A549 (cell line): ENCODE measurements at regions not wholly inside any gene's neighbourhood (a gene's known extent, or its start where the extent isn't known, plus 50 kb on each side); places are given as distances from the start of the nearest gene placed in this dataset.
"Not testable (repeated sequence)": the region's sequence is repeated elsewhere in the genome, so short reads cannot be mapped to it uniquely, and the experiment has no call there.

Experiments used
- CEBPB ChIP-seq, 2 experiments: fragments of >200 bp in 1 of 2; sonication (Bioruptor Twin) in 1 of 2; formaldehyde crosslinking in 1 of 2; IDR thresholded peaks; 2 replicates each; pipeline ENCODE4 v1.6.1; 2012 to 2016
- CTCF ChIP-seq: fragments of >200 bp; sonication (Bioruptor Twin); formaldehyde crosslinking; IDR thresholded peaks from 3 replicates; pipeline ENCODE4 v1.5.1; 2016
- PHF8 ChIP-seq: fragments of 200-600 bp; sonication (generic); IDR thresholded peaks from 2 replicates; pipeline ENCODE4 v1.6.1; 2016; ENCODE audit warnings: low read depth, mild to moderate bottlenecking, antibody characterized with exemption, moderate library complexity, borderline replicate concordance
- RAD21 ChIP-seq, 2 experiments: fragments of >200 bp in 1 of 2; sonication (Bioruptor Twin) in 1 of 2; formaldehyde crosslinking in 1 of 2; IDR thresholded peaks in 1 of 2; conservative IDR thresholded peaks in 1 of 2; 2 replicates in 1 of 2; 3 replicates in 1 of 2; pipeline ENCODE4 v1.6.1; 2012 to 2018; ENCODE audit warnings: inconsistent platforms in 1 of 2

- not testable (repeated sequence) for TF ChIP-seq RAD21 (conservative IDR thresholded peaks at IDR 0.05 in 1 of 2, IDR thresholded peaks at IDR 0.05 in 1 of 2); CEBPB (IDR thresholded peaks at IDR 0.05); CTCF; PHF8
Measured at GRCh38 chr9:102227416-102227815, 489.0 kb upstream of the GRIN3A start.
